Gastroesophageal sphincter (tissue), 2 donors: ENCODE measurements at regions not wholly inside any gene's neighbourhood (a gene's known extent, or its start where the extent isn't known, plus 50 kb on each side); places are given as distances from the start of the nearest gene placed in this dataset.

ENCODE experiments used
- POLR2A ChIP-seq, 2 donors: fragments of 450-650 bp; IDR thresholded peaks; one replicate each; pipeline ENCODE4 v1.6.1; 2017; ENCODE audit warnings: antibody characterized with exemption in 2 of 2, mild to moderate bottlenecking in 2 of 2, moderate library complexity in 1 of 2
- POLR2AphosphoS5 ChIP-seq: sonication (generic); formaldehyde crosslinking; IDR thresholded peaks from one replicate; pipeline ENCODE4 v1.6.1; 2017; ENCODE audit warnings: antibody characterized with exemption

GRCh38 chr14:101489092-101489760 is 72.1 kb upstream of the DIO3 start:
- TF ChIP-seq POLR2A (IDR thresholded peaks at IDR 0.05) (no peak), POLR2AphosphoS5 (no peak)
